CD4-positive, alpha-beta T cell (primary cell): ENCODE measurements at regions not wholly inside any gene's neighbourhood (a gene's known extent, or its start where the extent isn't known, plus 50 kb on each side); places are given as distances from the start of the nearest gene placed in this dataset.

ENCODE experiments used
- ATAC-seq: fragments of 200-7000 bp; cut with Tn5 transposase; one replicate; pipeline ENCODE4 v1.10.0; 2022; ENCODE audit warnings: mild to moderate bottlenecking; ENCODE audit not compliant: poor library complexity
- CTCF ChIA-PET: fragments of 350-600 bp; sonication (Branson Sonifier 250); formaldehyde crosslinking; loops from one replicate; lab custom pipeline; 2021; ENCODE audit warnings: antibody characterized with exemption, inconsistent platforms; lab: Charles Lee
- POLR2A ChIA-PET: fragments of 350-600 bp; sonication (Branson Sonifier 250); formaldehyde crosslinking; loops from one replicate; lab custom pipeline; 2021; ENCODE audit warnings: antibody characterized with exemption, inconsistent platforms; lab: Charles Lee
- DNase-seq, 14 experiments: peaks; one replicate each; pipeline ENCODE4 v3.0.0-alpha.2; 2013 to 2020; ENCODE audit warnings: mixed read lengths in 2 of 14
- H3K27ac ChIP-seq, 2 donors: one replicate each; pipeline versions ENCODE4 v1.5.1 to v1.7.0; 2013; ENCODE audit warnings: low read length in 2 of 2, low read depth in 1 of 2, mild to moderate bottlenecking in 1 of 2
- H3K27me3 ChIP-seq, 2 experiments: 1 replicate in 1 of 2; 2 replicates in 1 of 2; pipeline versions ENCODE4 v1.6.1 to v1.7.0; 2013; ENCODE audit warnings: low read length in 2 of 2, control low read depth in 1 of 2, mild to moderate bottlenecking in 1 of 2, moderate library complexity in 1 of 2; ENCODE audit not compliant: insufficient read depth in 2 of 2, control insufficient read depth in 1 of 2
- H3K36me3 ChIP-seq: one replicate; pipeline ENCODE4 v1.6.1; 2013; ENCODE audit warnings: low read length, control low read depth; ENCODE audit not compliant: insufficient read depth
- H3K4me1 ChIP-seq: one replicate; pipeline ENCODE4 v1.6.1; 2013; ENCODE audit warnings: low read length, control low read depth; ENCODE audit not compliant: insufficient read depth
- H3K4me3 ChIP-seq: one replicate; pipeline ENCODE4 v1.5.1; 2013; ENCODE audit warnings: mild to moderate bottlenecking, low read length, moderate library complexity
- H3K9me3 ChIP-seq, 2 experiments: 1 replicate in 1 of 2; 2 replicates in 1 of 2; pipeline versions ENCODE4 v1.6.1 to v1.7.0; 2013; ENCODE audit warnings: low read length in 2 of 2, mild to moderate bottlenecking in 2 of 2, control low read depth in 1 of 2, moderate library complexity in 1 of 2; ENCODE audit not compliant: control insufficient read depth in 1 of 2, insufficient read depth in 1 of 2
- H3K27ac Mint-ChIP-seq: one replicate; pipeline ENCODE4 v1.8.0; 2020; ENCODE audit warnings: mixed read lengths
- H3K27me3 Mint-ChIP-seq: one replicate; pipeline ENCODE4 v1.8.0; 2021; ENCODE audit warnings: mixed read lengths
- H3K36me3 Mint-ChIP-seq: one replicate; pipeline ENCODE4 v1.8.0; 2021; ENCODE audit warnings: low read depth, mixed read lengths
- H3K4me1 Mint-ChIP-seq: one replicate; pipeline ENCODE4 v1.8.0; 2021; ENCODE audit warnings: low read depth, mixed read lengths
- H3K4me3 Mint-ChIP-seq: one replicate; pipeline ENCODE4 v1.8.0; 2020; ENCODE audit warnings: mild to moderate bottlenecking, mixed read lengths
- H3K9me3 Mint-ChIP-seq: one replicate; pipeline ENCODE4 v1.8.0; 2020; ENCODE audit warnings: mixed read lengths
- intact Hi-C, 2 experiments: fragments of 100-400 bp; cut with DNase I in 1 of 2; cut with micrococcal nuclease in 1 of 2; formaldehyde crosslinking; loops; one replicate each; pipeline versions ENCODE4 v1.15.1 to v1.9.0; 2023 to 2025; cut with DNase I, micrococcal nuclease
- TF ChIP-seq, protein P1 (sequence below): fragments of 200-600 bp; IDR thresholded peaks from one replicate; pipeline ENCODE4 v1.8.0; 2022; ENCODE audit warnings: antibody characterized with exemption, mild to moderate bottlenecking

DNA sequence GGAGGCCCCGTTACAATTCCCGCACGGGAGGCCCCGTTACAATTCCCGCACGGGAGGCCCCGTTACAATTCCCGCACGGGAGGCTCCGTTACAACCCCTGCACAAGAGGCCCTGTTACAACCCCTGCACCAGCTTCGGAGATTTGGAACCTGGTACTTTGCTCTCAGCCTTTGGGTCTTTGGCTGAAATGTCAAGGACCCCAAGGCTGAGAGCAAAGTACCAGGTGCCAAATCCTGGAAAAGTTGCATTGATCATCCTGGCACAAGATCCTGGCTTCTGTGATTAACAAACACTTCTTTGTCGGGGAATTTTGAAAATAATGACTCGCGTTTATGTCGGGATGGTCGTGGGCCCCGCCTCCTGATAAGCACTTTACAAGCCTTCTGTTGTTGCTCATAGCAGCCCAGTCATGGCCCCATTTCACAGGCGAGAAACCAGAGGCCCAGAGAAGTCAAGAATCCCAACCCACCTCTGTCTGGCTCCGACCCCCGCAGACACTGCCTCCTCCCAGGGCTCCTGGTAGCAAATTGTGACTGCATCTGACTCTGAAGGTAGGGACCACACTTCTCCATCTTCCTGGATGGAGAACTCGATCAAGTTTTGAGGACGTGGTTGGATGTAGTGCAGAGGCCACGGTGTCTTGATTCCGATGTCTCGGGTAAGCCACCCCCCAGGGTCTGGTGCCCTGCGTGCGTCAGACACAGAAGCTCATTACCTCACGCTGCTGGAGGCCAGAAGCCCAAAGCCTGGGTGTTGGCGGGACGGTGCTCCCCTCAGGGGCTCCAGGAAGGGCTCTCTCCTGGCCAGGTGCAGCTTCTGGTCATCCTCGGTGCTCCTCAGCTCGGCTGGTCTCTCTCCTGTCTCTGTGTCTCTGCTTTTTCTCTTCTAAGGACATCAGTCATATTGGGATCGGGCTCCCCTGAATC, 60.3 kb downstream of the ADRA2C start:
- Mint-ChIP-seq H3K27me3 (peaks cover 4% of the 10 kb centered on the region), H3K9me3 (no peaks in the 10 kb centered on the region), H3K27ac (no peak overlapping the region), H3K36me3 (no peaks in the 10 kb centered on the region), H3K4me1 (no peaks in the 10 kb centered on the region), H3K4me3 (no peak overlapping the region)
- H3K27ac ChIP-seq, result no peak overlapping the region
- DNase-seq (no peak), ATAC-seq (no peak)
- intact Hi-C loops, result no loop called here
- no peaks in the 10 kb centered on the region for H3K4me1 ChIP-seq
- no peak overlapping the region for H3K4me3 ChIP-seq
- ChIA-PET POLR2A (no interaction called here), CTCF (no interaction called here)
- peaks cover 0 to 4% of the 10 kb centered on the region in 2 experiments for H3K9me3 ChIP-seq
- H3K36me3 ChIP-seq, result no peaks in the 10 kb centered on the region
- TF ChIP-seq, protein P1, sequence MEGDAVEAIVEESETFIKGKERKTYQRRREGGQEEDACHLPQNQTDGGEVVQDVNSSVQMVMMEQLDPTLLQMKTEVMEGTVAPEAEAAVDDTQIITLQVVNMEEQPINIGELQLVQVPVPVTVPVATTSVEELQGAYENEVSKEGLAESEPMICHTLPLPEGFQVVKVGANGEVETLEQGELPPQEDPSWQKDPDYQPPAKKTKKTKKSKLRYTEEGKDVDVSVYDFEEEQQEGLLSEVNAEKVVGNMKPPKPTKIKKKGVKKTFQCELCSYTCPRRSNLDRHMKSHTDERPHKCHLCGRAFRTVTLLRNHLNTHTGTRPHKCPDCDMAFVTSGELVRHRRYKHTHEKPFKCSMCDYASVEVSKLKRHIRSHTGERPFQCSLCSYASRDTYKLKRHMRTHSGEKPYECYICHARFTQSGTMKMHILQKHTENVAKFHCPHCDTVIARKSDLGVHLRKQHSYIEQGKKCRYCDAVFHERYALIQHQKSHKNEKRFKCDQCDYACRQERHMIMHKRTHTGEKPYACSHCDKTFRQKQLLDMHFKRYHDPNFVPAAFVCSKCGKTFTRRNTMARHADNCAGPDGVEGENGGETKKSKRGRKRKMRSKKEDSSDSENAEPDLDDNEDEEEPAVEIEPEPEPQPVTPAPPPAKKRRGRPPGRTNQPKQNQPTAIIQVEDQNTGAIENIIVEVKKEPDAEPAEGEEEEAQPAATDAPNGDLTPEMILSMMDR, result no peak
- peaks cover 0 to under 1% of the 10 kb centered on the region in 2 experiments for H3K27me3 ChIP-seq

- peaks cover 4% of the 10 kb centered on the region for H3K27me3 Mint-ChIP-seq
- H3K4me3 ChIP-seq, result no peak overlapping the region
- POLR2A ChIA-PET, result no interaction called here
- intact Hi-C loops, result no loop called here
- H3K27ac ChIP-seq, result no peak overlapping the region
- TF ChIP-seq, protein P1, result no peak
- H3K27ac Mint-ChIP-seq, result no peak overlapping the region
- no peak overlapping the region for H3K4me3 Mint-ChIP-seq
- H3K4me1 Mint-ChIP-seq, result no peaks in the 10 kb centered on the region
- no peaks in the 10 kb centered on the region for H3K4me1 ChIP-seq
- peaks cover 0 to 2% of the 10 kb centered on the region in 2 experiments for H3K27me3 ChIP-seq
- H3K9me3 ChIP-seq, result peaks cover 0 to 7% of the 10 kb centered on the region in 2 experiments
- DNase-seq, result no peak
- ATAC-seq, result no peak
- no peaks in the 10 kb centered on the region for H3K9me3 Mint-ChIP-seq
- no peaks in the 10 kb centered on the region for H3K36me3 Mint-ChIP-seq
- CTCF ChIA-PET, result no interaction called here
- H3K36me3 ChIP-seq, result no peaks in the 10 kb centered on the region
Observed at GRCh38 chr4:3827616-3828492, 61.7 kb downstream of the ADRA2C start.

- TF ChIP-seq, protein P1, result no peak
- Mint-ChIP-seq H3K36me3 (no peaks in the 10 kb centered on the region), H3K27me3 (peaks cover 8% of the 10 kb centered on the region), H3K4me1 (no peaks in the 10 kb centered on the region), H3K9me3 (no peaks in the 10 kb centered on the region), H3K4me3 (no peak overlapping the region), H3K27ac (no peak overlapping the region)
- ChIA-PET CTCF (no interaction called here), POLR2A (no interaction called here)
- no peak for DNase-seq
- no peaks in the 10 kb centered on the region for H3K4me1 ChIP-seq
- intact Hi-C loops, result no loop called here
- ATAC-seq, result no peak
- H3K9me3 ChIP-seq, result peaks cover 0 to 7% of the 10 kb centered on the region in 2 experiments
- H3K4me3 ChIP-seq, result no peak overlapping the region
- peaks cover 0 to 2% of the 10 kb centered on the region in 2 experiments for H3K27me3 ChIP-seq
- no peak overlapping the region for H3K27ac ChIP-seq
- H3K36me3 ChIP-seq, result no peaks in the 10 kb centered on the region
Observed at GRCh38 chr4:3828546-3828945, 62.4 kb downstream of the ADRA2C start.
